MM.1S (cell line): ENCODE measurements at regions not wholly inside any gene's neighbourhood (a gene's known extent, or its start where the extent isn't known, plus 50 kb on each side); places are given as distances from the start of the nearest gene placed in this dataset.

ENCODE experiments used
- CTCF ChIP-seq: fragments of 300-600 bp; sonication (generic); IDR thresholded peaks from 2 replicates; pipeline ENCODE4 v1.5.1; 2016; ENCODE audit warnings: antibody characterized with exemption, low read length, mixed read lengths
- EZH2 ChIP-seq: fragments of 300-600 bp; sonication (generic); optimal IDR thresholded peaks from 2 replicates; pipeline ENCODE3; 2017; ENCODE audit warnings: low read depth, mild to moderate bottlenecking, antibody characterized with exemption, low read length, mixed read lengths
- EZH2phosphoT487 ChIP-seq: fragments of 300-600 bp; sonication (generic); IDR thresholded peaks from 2 replicates; pipeline ENCODE4 v1.6.1; 2018; ENCODE audit warnings: antibody characterized with exemption, low read length

GRCh38 chr1:48068206-48068605 lies 71.0 kb upstream of the TRABD2B start:
- no peak for TF ChIP-seq CTCF
- TF ChIP-seq EZH2 = no peak
- no peak for TF ChIP-seq EZH2phosphoT487
